Neuronal stem cell (in vitro differentiated cells): ENCODE measurements at regions not wholly inside any gene's neighbourhood (a gene's known extent, or its start where the extent isn't known, plus 50 kb on each side); places are given as distances from the start of the nearest gene placed in this dataset.

Experiments used
- DNase-seq: peaks from one replicate; pipeline ENCODE4 v3.0.0-alpha.2; 2013; ENCODE audit warnings: low spot score
- H2AFZ ChIP-seq: one replicate; pipeline ENCODE4 v1.6.1; 2013; ENCODE audit warnings: mild to moderate bottlenecking, low read length, inconsistent platforms
- H2AK5ac ChIP-seq: 2 replicates; pipeline ENCODE4 v1.6.1; 2013; ENCODE audit warnings: low read depth, mild to moderate bottlenecking, inconsistent platforms, low read length, moderate library complexity, mixed read lengths
- H2BK120ac ChIP-seq: 2 replicates; pipeline ENCODE4 v1.6.1; 2013; ENCODE audit warnings: low read depth, mild to moderate bottlenecking, inconsistent platforms, low read length, moderate library complexity, mixed read lengths
- H2BK12ac ChIP-seq: one replicate; pipeline ENCODE4 v1.6.1; 2013; ENCODE audit warnings: low read length, inconsistent platforms
- H2BK15ac ChIP-seq: 2 replicates; pipeline ENCODE4 v1.6.1; 2013; ENCODE audit warnings: mild to moderate bottlenecking, low read length, inconsistent platforms, mixed read lengths
- H2BK5ac ChIP-seq: one replicate; pipeline ENCODE4 v1.6.1; 2013; ENCODE audit warnings: inconsistent platforms, mild to moderate bottlenecking, low read length, moderate library complexity
- H3K14ac ChIP-seq: one replicate; pipeline ENCODE4 v1.6.1; 2013; ENCODE audit warnings: low read length, inconsistent platforms
- H3K18ac ChIP-seq: 2 replicates; pipeline ENCODE4 v1.6.1; 2013; ENCODE audit warnings: low read length, inconsistent platforms
- H3K23ac ChIP-seq: 2 replicates; pipeline ENCODE4 v1.6.1; 2013; ENCODE audit warnings: low read depth, mild to moderate bottlenecking, mixed read lengths, low read length, inconsistent platforms; ENCODE audit not compliant: poor library complexity
- H3K27ac ChIP-seq: replicated peaks from 3 replicates; pipeline ENCODE4 v1.5.1; 2013; ENCODE audit warnings: low read length, inconsistent platforms
- H3K27me3 ChIP-seq, 3 experiments: 2 replicates each; pipeline ENCODE4 v1.6.1; 2013; ENCODE audit warnings: low read length in 3 of 3, mild to moderate bottlenecking in 2 of 3, inconsistent platforms in 1 of 3, low read depth in 1 of 3, mixed read lengths in 1 of 3, moderate library complexity in 1 of 3; ENCODE audit not compliant: control insufficient read depth in 3 of 3, insufficient read depth in 3 of 3
- H3K36me3 ChIP-seq, 2 donors: replicated peaks in 1 of 2; 2 replicates each; pipeline ENCODE4 v1.6.1; 2013; ENCODE audit warnings: low read length in 2 of 2; ENCODE audit not compliant: control insufficient read depth in 2 of 2, insufficient read depth in 2 of 2
- H3K4ac ChIP-seq: 2 replicates; pipeline ENCODE4 v1.6.1; 2013; ENCODE audit warnings: inconsistent platforms, mild to moderate bottlenecking, low read length, moderate library complexity
- H3K4me1 ChIP-seq, 2 donors: 1 replicate in 1 of 2; 2 replicates in 1 of 2; pipeline ENCODE4 v1.6.1; 2013; ENCODE audit warnings: low read length in 2 of 2, low read depth in 1 of 2; ENCODE audit not compliant: control insufficient read depth in 2 of 2, insufficient read depth in 1 of 2
- H3K4me2 ChIP-seq: one replicate; pipeline ENCODE4 v1.6.1; 2013; ENCODE audit warnings: mild to moderate bottlenecking, low read length, inconsistent platforms; ENCODE audit not compliant: insufficient read depth, poor library complexity, severe bottlenecking
- H3K4me3 ChIP-seq, 2 donors: 2 replicates each; pipeline ENCODE4 v1.5.1; 2013; ENCODE audit warnings: low read length in 2 of 2, mild to moderate bottlenecking in 2 of 2, inconsistent platforms in 1 of 2, moderate library complexity in 1 of 2
- H3K79me1 ChIP-seq: one replicate; pipeline ENCODE4 v1.6.1; 2013; ENCODE audit warnings: low read depth, mild to moderate bottlenecking, inconsistent platforms, low read length, moderate library complexity
- H3K9ac ChIP-seq: one replicate; pipeline ENCODE4 v1.6.1; 2013; ENCODE audit warnings: mild to moderate bottlenecking, low read depth, low read length, inconsistent platforms; ENCODE audit not compliant: poor library complexity
- H3K9me3 ChIP-seq, 2 donors: replicated peaks in 1 of 2; 2 replicates each; pipeline versions ENCODE3 to v1.6.1; 2013; ENCODE audit warnings: low read length in 2 of 2, mild to moderate bottlenecking in 2 of 2, inconsistent platforms in 1 of 2, low read depth in 1 of 2, mixed read lengths in 1 of 2, moderate library complexity in 1 of 2; ENCODE audit not compliant: control insufficient read depth in 2 of 2, insufficient read depth in 1 of 2
- H4K8ac ChIP-seq: one replicate; pipeline ENCODE4 v1.6.1; 2013; ENCODE audit warnings: low read depth, mild to moderate bottlenecking, inconsistent platforms, low read length, moderate library complexity
- H4K91ac ChIP-seq: one replicate; pipeline ENCODE4 v1.6.1; 2013; ENCODE audit warnings: low read length, low read depth, mild to moderate bottlenecking, inconsistent platforms; ENCODE audit not compliant: poor library complexity
- WGBS, 2 donors: extraction: QIAGEN DNeasy Blood & Tissue Kit; methylation state at CpG; one replicate each; pipeline ENCODE4 v1.1.7; 2013; ENCODE audit warnings: missing lambda C conversion rate in 2 of 2, mixed read lengths in 1 of 2; ENCODE audit not compliant: insufficient read length in 2 of 2, insufficient replicate concordance in 1 of 2; ENCODE audit errors: extremely low coverage in 2 of 2; 5-methylcytosine and 5-hydroxymethylcytosine counted together

GRCh38 chr2:151157000-151157735 lies 104.5 kb downstream of the RBM43 start:
- Histone ChIP-seq H2BK12ac (no peak overlapping the region), H3K4me1 (peaks cover 3% of the 10 kb centered on the region in 2 donors), H3K27ac (no peak overlapping the region)

GRCh38 chr2:151156431-151156830 lies 105.2 kb downstream of the RBM43 start:
- H4K8ac ChIP-seq, result no peak overlapping the region
- WGBS, 2 donors, result no CpG with 5 or more reads among the region's 2 CpGs

More at GRCh38 chr2:151157000-151157735, 104.5 kb downstream of the RBM43 start:
- no peaks in the 10 kb centered on the region for H3K9me3 ChIP-seq
- no peak overlapping the region for H3K23ac ChIP-seq
- no peak overlapping the region for H2BK120ac ChIP-seq
- H3K4ac ChIP-seq, result no peak overlapping the region
- H3K9ac ChIP-seq, result no peak overlapping the region
- H3K27me3 ChIP-seq, result peaks cover 0 to 3% (median 0%) of the 10 kb centered on the region in 3 experiments
- no peak overlapping the region for H2BK5ac ChIP-seq
- no peak overlapping the region for H4K91ac ChIP-seq
- no peak overlapping the region for H2AK5ac ChIP-seq
- no peak for DNase-seq
- H2AFZ ChIP-seq, result no peak overlapping the region
- no peak overlapping the region for H4K8ac ChIP-seq
- H3K36me3 ChIP-seq, result no peaks in the 10 kb centered on the region
- no peaks in the 10 kb centered on the region for H3K79me1 ChIP-seq
- H3K4me2 ChIP-seq, result no peak overlapping the region
- no peak overlapping the region for H2BK15ac ChIP-seq
- no peak overlapping the region for H3K14ac ChIP-seq
- H3K18ac ChIP-seq, result no peak overlapping the region
- WGBS, 2 donors, result no CpG with 5 or more reads among the region's 5 CpGs
- H3K4me3 ChIP-seq, result no peak overlapping the region

GRCh38 chr2:151153601-151154000 lies 108.1 kb downstream of the RBM43 start:
- H3K9me3 ChIP-seq, result no peaks in the 10 kb centered on the region
- no peak overlapping the region for H3K9ac ChIP-seq
- H2BK5ac ChIP-seq, result no peak overlapping the region
- no peaks in the 10 kb centered on the region for H3K79me1 ChIP-seq
- no peaks in the 10 kb centered on the region for H3K36me3 ChIP-seq
- peaks cover 0 to 4% of the 10 kb centered on the region in 2 donors for H3K4me1 ChIP-seq
- H2BK15ac ChIP-seq, result no peak overlapping the region
- no peak overlapping the region for H3K4ac ChIP-seq
- H2BK12ac ChIP-seq, result no peak overlapping the region
- no peak overlapping the region for H3K27ac ChIP-seq
- no peak overlapping the region for H4K91ac ChIP-seq
- no peak overlapping the region for H2AK5ac ChIP-seq
- H3K23ac ChIP-seq, result no peak overlapping the region
- H3K14ac ChIP-seq, result no peak overlapping the region
- H4K8ac ChIP-seq, result no peak overlapping the region
- no peak overlapping the region for H3K4me3 ChIP-seq
- H3K27me3 ChIP-seq, result peaks cover 0 to 3% (median 0%) of the 10 kb centered on the region in 3 experiments
- no peak for DNase-seq
- H3K4me2 ChIP-seq, result no peak overlapping the region
- H2AFZ ChIP-seq, result no peak overlapping the region
- no peak overlapping the region for H2BK120ac ChIP-seq
- H3K18ac ChIP-seq, result no peak overlapping the region

More at GRCh38 chr2:151156431-151156830, 105.2 kb downstream of the RBM43 start:
- Histone ChIP-seq H2AFZ (no peak overlapping the region), H3K27ac (no peak overlapping the region), H3K18ac (no peak overlapping the region), H2BK15ac (no peak overlapping the region), H2BK120ac (no peak overlapping the region), H3K27me3 (peaks cover 0 to 3% (median 0%) of the 10 kb centered on the region in 3 experiments), H3K4me2 (no peak overlapping the region), H3K4me3 (no peak overlapping the region), H4K91ac (no peak overlapping the region), H2AK5ac (no peak overlapping the region), H3K4me1 (peaks cover 3% of the 10 kb centered on the region in 2 donors), H3K9me3 (no peaks in the 10 kb centered on the region), H2BK12ac (no peak overlapping the region), H3K36me3 (no peaks in the 10 kb centered on the region), H3K14ac (no peak overlapping the region), H3K23ac (no peak overlapping the region), H3K9ac (no peak overlapping the region), H3K4ac (no peak overlapping the region), H3K79me1 (no peaks in the 10 kb centered on the region), H2BK5ac (no peak overlapping the region)
- no peak for DNase-seq

GRCh38 chr2:151150331-151151320 lies 111.0 kb downstream of the RBM43 start:
- Histone ChIP-seq H2BK5ac (no peak overlapping the region), H2BK120ac (no peak overlapping the region), H3K79me1 (no peaks in the 10 kb centered on the region), H3K4me3 (no peak overlapping the region), H3K4me2 (no peak overlapping the region), H2AFZ (no peak overlapping the region), H2BK15ac (no peak overlapping the region), H3K4ac (no peak overlapping the region), H3K23ac (no peak overlapping the region), H3K9me3 (no peaks in the 10 kb centered on the region), H3K14ac (no peak overlapping the region), H3K36me3 (no peaks in the 10 kb centered on the region), H2BK12ac (no peak overlapping the region), H4K91ac (no peak overlapping the region), H4K8ac (no peak overlapping the region), H3K4me1 (peaks cover 0 to 4% of the 10 kb centered on the region in 2 donors), H3K18ac (no peak overlapping the region), H3K9ac (no peak overlapping the region), H3K27ac (no peak overlapping the region), H3K27me3 (peaks cover 0 to 3% (median 0%) of the 10 kb centered on the region in 3 experiments), H2AK5ac (no peak overlapping the region)
- no peak for DNase-seq
- no CpG with 5 or more reads among the region's 3 CpGs for WGBS, 2 donors
